Cardiac muscle cell (in vitro differentiated cells and primary cell): ENCODE measurements at regions not wholly inside any gene's neighbourhood (a gene's known extent, or its start where the extent isn't known, plus 50 kb on each side); places are given as distances from the start of the nearest gene placed in this dataset.

ENCODE experiments used
- DNase-seq, 2 donors: peaks; one replicate each; pipeline versions ENCODE4 v3.0.0 to v3.0.0-alpha.2; 2010 to 2017; ENCODE audit warnings: low read depth in 1 of 2, low spot score in 1 of 2
- H3K27ac ChIP-seq: fragments of 200-600 bp; sonication (generic); 2 replicates; pipeline ENCODE4 v1.5.1; 2016
- H3K27me3 ChIP-seq: fragments of 200-600 bp; sonication (generic); 2 replicates; pipeline ENCODE4 v1.6.0; 2016; ENCODE audit warnings: control low read depth
- H3K36me3 ChIP-seq: fragments of 200-600 bp; sonication (generic); 2 replicates; pipeline ENCODE4 v1.5.1; 2016; ENCODE audit warnings: control low read depth
- H3K4me1 ChIP-seq: fragments of 200-600 bp; sonication (generic); 2 replicates; pipeline ENCODE4 v1.8.1; 2017; ENCODE audit warnings: low read depth, mild to moderate bottlenecking, mixed run types
- H3K4me3 ChIP-seq: fragments of 200-600 bp; sonication (generic); 2 replicates; pipeline ENCODE4 v1.5.1; 2016; ENCODE audit warnings: mild to moderate bottlenecking
- H3K9me3 ChIP-seq: fragments of 200-600 bp; sonication (generic); 2 replicates; pipeline ENCODE4 v1.5.1; 2017; ENCODE audit warnings: low read depth, mild to moderate bottlenecking, control low read depth
- TF ChIP-seq, protein P1 (sequence below): IDR thresholded peaks from 2 replicates; pipeline ENCODE4 v1.5.1; 2012; ENCODE audit warnings: low read depth, mild to moderate bottlenecking, low read length

DNA sequence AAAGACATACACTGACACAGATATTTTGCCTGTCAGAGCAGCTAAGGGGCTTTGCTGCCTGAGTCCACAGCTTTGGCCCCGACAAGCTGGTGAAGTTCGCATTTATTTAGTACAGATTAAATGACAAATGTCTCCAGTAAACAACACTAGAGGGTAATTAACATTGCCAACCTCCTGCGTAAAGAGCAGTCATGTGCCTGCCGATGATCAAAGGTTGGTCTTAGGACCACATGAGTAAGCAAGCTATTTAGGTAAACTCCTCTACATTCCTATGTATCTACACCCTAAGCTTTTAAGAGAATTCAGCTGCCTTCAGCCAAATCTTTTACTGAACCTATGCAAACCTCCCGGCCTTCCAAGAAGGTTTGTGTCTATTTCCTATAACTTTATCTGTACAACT, 73.0 kb upstream of the PJA2 start:
- Histone ChIP-seq H3K36me3 (no peaks in the 10 kb centered on the region), H3K27me3 (no peaks in the 10 kb centered on the region), H3K9me3 (no peaks in the 10 kb centered on the region), H3K27ac (no peak overlapping the region), H3K4me1 (no peaks in the 10 kb centered on the region), H3K4me3 (no peak overlapping the region)
- DNase-seq, result no peak
- TF ChIP-seq, protein P1, sequence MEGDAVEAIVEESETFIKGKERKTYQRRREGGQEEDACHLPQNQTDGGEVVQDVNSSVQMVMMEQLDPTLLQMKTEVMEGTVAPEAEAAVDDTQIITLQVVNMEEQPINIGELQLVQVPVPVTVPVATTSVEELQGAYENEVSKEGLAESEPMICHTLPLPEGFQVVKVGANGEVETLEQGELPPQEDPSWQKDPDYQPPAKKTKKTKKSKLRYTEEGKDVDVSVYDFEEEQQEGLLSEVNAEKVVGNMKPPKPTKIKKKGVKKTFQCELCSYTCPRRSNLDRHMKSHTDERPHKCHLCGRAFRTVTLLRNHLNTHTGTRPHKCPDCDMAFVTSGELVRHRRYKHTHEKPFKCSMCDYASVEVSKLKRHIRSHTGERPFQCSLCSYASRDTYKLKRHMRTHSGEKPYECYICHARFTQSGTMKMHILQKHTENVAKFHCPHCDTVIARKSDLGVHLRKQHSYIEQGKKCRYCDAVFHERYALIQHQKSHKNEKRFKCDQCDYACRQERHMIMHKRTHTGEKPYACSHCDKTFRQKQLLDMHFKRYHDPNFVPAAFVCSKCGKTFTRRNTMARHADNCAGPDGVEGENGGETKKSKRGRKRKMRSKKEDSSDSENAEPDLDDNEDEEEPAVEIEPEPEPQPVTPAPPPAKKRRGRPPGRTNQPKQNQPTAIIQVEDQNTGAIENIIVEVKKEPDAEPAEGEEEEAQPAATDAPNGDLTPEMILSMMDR, result no peak

- TF ChIP-seq, protein P1, result peak; percentile 48
- Histone ChIP-seq H3K36me3 (no peaks in the 10 kb centered on the region), H3K27ac (no peak overlapping the region), H3K9me3 (no peaks in the 10 kb centered on the region), H3K4me3 (no peak overlapping the region), H3K4me1 (no peaks in the 10 kb centered on the region), H3K27me3 (no peaks in the 10 kb centered on the region)
- peak; percentile 11 to 45 for DNase-seq
Measured at GRCh38 chr5:109479260-109479860, 69.6 kb upstream of the PJA2 start.

DNA sequence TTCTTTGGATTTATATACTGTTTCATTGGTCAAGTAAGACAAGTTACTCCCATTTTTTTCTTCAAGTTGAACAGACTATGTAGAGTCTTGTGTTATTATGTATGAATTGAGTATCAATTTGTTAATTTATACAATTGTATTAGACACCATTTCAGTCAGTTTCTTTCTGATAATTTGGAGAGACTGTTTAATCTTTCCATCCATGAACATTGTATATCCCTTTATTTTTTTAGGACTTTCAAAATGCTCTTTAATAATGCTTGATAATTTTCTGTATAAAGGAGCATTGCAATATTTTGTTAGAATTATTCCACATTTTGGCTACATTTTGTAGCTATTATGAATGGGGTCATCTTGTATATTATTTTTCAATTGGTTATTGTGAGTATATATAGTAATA, 69.1 kb upstream of the PJA2 start:
- Histone ChIP-seq H3K4me3 (no peak overlapping the region), H3K9me3 (no peaks in the 10 kb centered on the region), H3K27me3 (no peaks in the 10 kb centered on the region), H3K27ac (no peak overlapping the region), H3K36me3 (no peaks in the 10 kb centered on the region), H3K4me1 (no peaks in the 10 kb centered on the region)
- TF ChIP-seq, protein P1, result no peak
- no peak for DNase-seq

DNA sequence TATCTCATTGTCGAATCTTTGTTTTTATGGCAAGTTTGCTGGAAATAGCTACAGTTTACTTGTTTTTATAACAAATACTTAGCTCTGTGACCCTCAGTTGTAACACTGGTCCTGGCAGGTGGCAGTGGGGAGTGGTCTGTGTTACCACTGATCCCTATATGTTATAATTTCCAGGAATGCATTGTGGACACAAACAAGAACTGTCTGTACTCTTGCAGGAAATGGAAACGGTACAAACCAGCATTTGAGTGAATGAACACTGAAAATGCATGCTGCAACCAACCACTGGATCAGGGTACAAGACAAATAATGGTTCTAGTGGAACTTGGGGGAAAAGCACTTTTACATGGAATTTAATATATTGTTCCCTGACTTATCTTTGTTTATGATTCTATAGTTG, 66.5 kb upstream of the PJA2 start:
- H3K27ac ChIP-seq, result no peak overlapping the region
- TF ChIP-seq, protein P1, result no peak
- H3K9me3 ChIP-seq, result no peaks in the 10 kb centered on the region
- no peak overlapping the region for H3K4me3 ChIP-seq
- no peaks in the 10 kb centered on the region for H3K4me1 ChIP-seq
- no peak for DNase-seq
- no peaks in the 10 kb centered on the region for H3K36me3 ChIP-seq
- H3K27me3 ChIP-seq, result no peaks in the 10 kb centered on the region

DNA sequence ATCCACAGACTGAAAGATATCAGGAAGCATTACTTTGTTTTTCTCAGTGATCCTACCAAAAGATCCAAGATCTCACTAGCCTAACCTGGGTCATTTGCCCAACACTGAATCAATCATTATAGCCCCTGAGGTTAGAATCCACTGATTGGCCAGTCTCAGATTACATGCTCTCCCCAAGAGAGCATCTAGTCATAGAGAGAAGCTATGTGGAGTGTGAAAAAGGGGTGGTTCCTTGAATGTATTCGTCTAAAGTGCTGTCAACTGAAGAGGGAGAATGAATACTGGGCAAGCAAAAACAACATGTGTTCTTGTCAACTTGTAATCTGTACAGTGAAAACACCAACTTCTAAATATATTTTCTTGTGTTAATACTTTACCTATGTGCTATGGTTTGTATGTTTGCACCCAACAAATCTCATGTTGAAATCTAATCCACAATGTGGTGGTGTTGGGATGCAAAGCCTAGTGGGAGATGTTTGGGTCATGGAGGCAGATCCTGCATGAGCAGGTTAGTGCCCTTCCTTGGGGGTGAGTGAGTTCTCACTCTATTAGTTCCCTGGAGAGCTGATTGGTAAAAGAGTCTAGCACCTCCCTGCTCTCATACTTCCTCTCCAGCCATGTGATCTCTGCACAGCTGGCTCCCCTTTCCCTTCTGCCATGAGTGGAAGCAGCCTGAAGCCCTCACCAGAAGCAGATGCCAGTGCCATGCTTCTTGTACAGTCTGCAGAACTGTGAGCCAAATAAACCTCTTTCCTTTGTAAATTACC, 60.3 kb upstream of the PJA2 start:
- no peak overlapping the region for H3K27ac ChIP-seq
- no peaks in the 10 kb centered on the region for H3K27me3 ChIP-seq
- H3K4me3 ChIP-seq, result no peak overlapping the region
- H3K9me3 ChIP-seq, result no peaks in the 10 kb centered on the region
- H3K36me3 ChIP-seq, result no peaks in the 10 kb centered on the region
- no peak for DNase-seq
- TF ChIP-seq, protein P1, result no peak
- H3K4me1 ChIP-seq, result no peaks in the 10 kb centered on the region
